ENCODE measurements at regions not wholly inside any gene's neighbourhood (a gene's known extent, or its start where the extent isn't known, plus 50 kb on each side); places are given as distances from the start of the nearest gene placed in this dataset.

GRCh38 chr2:5373200-5373599, 319.0 kb upstream of the SOX11 start:
- no peak overlapping the region for H3K27ac ChIP-seq
- WGBS, 2 donors, result 35 to 37% methylated on average over 6 of the region's 6 CpGs
- no peak for DNase-seq
- intact Hi-C loops (cut with DNase I), result no loop called here
- H3K36me3 ChIP-seq, result no peaks in the 10 kb centered on the region
- H3K4me1 ChIP-seq, result no peaks in the 10 kb centered on the region
- TF ChIP-seq POLR2A (IDR thresholded peaks at IDR 0.05), result no peak
- no peak for TF ChIP-seq CTCF (IDR thresholded peaks at IDR 0.05)
- H3K9me3 ChIP-seq, result no peaks in the 10 kb centered on the region
- H3K4me3 ChIP-seq (replicated peaks in 1 of 3), result no peak overlapping the region
- no peaks in the 10 kb centered on the region for H3K27me3 ChIP-seq

- TF ChIP-seq CTCF (IDR thresholded peaks at IDR 0.05) (no peak), POLR2A (IDR thresholded peaks at IDR 0.05) (no peak)
- no peak overlapping the region for H3K27ac ChIP-seq
- WGBS, 2 donors, result 57 to 58% methylated on average over 10 of the region's 10 CpGs
- intact Hi-C loops (cut with DNase I), result no loop called here
- H3K4me1 ChIP-seq, result no peaks in the 10 kb centered on the region
- H3K4me3 ChIP-seq (replicated peaks in 1 of 3), result no peak overlapping the region
- no peak for DNase-seq
- H3K36me3 ChIP-seq, result no peaks in the 10 kb centered on the region
- no peaks in the 10 kb centered on the region for H3K27me3 ChIP-seq
- no peaks in the 10 kb centered on the region for H3K9me3 ChIP-seq
Observed at GRCh38 chr2:5374762-5375161, 317.4 kb upstream of the SOX11 start.

- H3K9me3 ChIP-seq, result no peaks in the 10 kb centered on the region
- no peak for TF ChIP-seq POLR2A (IDR thresholded peaks at IDR 0.05)
- TF ChIP-seq CTCF (IDR thresholded peaks at IDR 0.05), result no peak
- no peak for DNase-seq
- no peaks in the 10 kb centered on the region for H3K27me3 ChIP-seq
- no peak overlapping the region for H3K27ac ChIP-seq
- no peaks in the 10 kb centered on the region for H3K4me1 ChIP-seq
- intact Hi-C loops (cut with DNase I), result no loop called here
- no peak overlapping the region for H3K4me3 ChIP-seq (replicated peaks in 1 of 3)
- WGBS, 2 donors, result 92 to 93% methylated on average over 2 of the region's 2 CpGs
- H3K36me3 ChIP-seq, result no peaks in the 10 kb centered on the region
Observed at GRCh38 chr2:5377323-5377722, 314.9 kb upstream of the SOX11 start.

- H3K27ac ChIP-seq, result no peak overlapping the region
- intact Hi-C loops (cut with DNase I), result no loop called here
- WGBS, 2 donors, result 86 to 90% methylated on average over 1 of the region's 1 CpG
- no peaks in the 10 kb centered on the region for H3K36me3 ChIP-seq
- H3K27me3 ChIP-seq, result no peaks in the 10 kb centered on the region
- H3K4me1 ChIP-seq, result no peaks in the 10 kb centered on the region
- TF ChIP-seq POLR2A (IDR thresholded peaks at IDR 0.05) (no peak), CTCF (IDR thresholded peaks at IDR 0.05) (no peak)
- no peaks in the 10 kb centered on the region for H3K9me3 ChIP-seq
- DNase-seq, result no peak
- H3K4me3 ChIP-seq (replicated peaks in 1 of 3), result no peak overlapping the region
Observed at GRCh38 chr2:5379811-5380210, 312.4 kb upstream of the SOX11 start.

- no peak for TF ChIP-seq POLR2A (IDR thresholded peaks at IDR 0.05)
- TF ChIP-seq CTCF (IDR thresholded peaks at IDR 0.05), result no peak
- Histone ChIP-seq H3K36me3 (no peaks in the 10 kb centered on the region), H3K9me3 (no peaks in the 10 kb centered on the region), H3K4me1 (no peaks in the 10 kb centered on the region), H3K27me3 (no peaks in the 10 kb centered on the region), H3K4me3 (replicated peaks in 1 of 3) (no peak overlapping the region), H3K27ac (no peak overlapping the region)
- 90% methylated on average over 3 of the region's 3 CpGs for WGBS, 2 donors
- no peak for DNase-seq
- intact Hi-C loops (cut with DNase I), result no loop called here
Observed at GRCh38 chr2:5385596-5385995, 306.6 kb upstream of the SOX11 start.

Measured in thyroid gland (tissue), 4 donors.